ENCODE measurements at regions not wholly inside any gene's neighbourhood (a gene's known extent, or its start where the extent isn't known, plus 50 kb on each side); places are given as distances from the start of the nearest gene placed in this dataset.

DNA sequence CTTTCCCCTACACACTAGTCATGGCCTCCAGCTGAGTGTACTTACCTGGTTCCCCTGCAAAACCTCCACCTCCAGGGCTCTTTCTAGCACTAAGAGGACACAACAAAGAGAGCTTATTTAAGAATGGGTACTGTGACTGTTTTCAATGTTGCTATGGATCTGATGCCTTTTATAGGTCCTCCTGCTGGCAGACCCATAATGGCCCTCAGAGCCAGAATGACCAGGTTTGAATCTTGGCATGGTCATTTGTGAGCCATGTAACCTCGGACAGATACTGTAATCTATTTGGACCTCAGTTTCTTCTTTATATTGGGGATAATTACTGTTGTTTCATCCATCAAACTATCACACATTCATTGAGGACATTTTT, 137.6 kb upstream of the USP24 start:
- CTCF ChIA-PET: interaction anchor here (1.9 to 2.2 kb wide), 2 partner anchors 15 to 23 kb away, joined by 6 to 8 read pairs; no protein-coding TSS in a partner anchor
- TF ChIP-seq, protein P1, sequence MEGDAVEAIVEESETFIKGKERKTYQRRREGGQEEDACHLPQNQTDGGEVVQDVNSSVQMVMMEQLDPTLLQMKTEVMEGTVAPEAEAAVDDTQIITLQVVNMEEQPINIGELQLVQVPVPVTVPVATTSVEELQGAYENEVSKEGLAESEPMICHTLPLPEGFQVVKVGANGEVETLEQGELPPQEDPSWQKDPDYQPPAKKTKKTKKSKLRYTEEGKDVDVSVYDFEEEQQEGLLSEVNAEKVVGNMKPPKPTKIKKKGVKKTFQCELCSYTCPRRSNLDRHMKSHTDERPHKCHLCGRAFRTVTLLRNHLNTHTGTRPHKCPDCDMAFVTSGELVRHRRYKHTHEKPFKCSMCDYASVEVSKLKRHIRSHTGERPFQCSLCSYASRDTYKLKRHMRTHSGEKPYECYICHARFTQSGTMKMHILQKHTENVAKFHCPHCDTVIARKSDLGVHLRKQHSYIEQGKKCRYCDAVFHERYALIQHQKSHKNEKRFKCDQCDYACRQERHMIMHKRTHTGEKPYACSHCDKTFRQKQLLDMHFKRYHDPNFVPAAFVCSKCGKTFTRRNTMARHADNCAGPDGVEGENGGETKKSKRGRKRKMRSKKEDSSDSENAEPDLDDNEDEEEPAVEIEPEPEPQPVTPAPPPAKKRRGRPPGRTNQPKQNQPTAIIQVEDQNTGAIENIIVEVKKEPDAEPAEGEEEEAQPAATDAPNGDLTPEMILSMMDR (IDR thresholded peaks at IDR 0.05; ENCODE audit: low read depth, low read length): no peak

DNA sequence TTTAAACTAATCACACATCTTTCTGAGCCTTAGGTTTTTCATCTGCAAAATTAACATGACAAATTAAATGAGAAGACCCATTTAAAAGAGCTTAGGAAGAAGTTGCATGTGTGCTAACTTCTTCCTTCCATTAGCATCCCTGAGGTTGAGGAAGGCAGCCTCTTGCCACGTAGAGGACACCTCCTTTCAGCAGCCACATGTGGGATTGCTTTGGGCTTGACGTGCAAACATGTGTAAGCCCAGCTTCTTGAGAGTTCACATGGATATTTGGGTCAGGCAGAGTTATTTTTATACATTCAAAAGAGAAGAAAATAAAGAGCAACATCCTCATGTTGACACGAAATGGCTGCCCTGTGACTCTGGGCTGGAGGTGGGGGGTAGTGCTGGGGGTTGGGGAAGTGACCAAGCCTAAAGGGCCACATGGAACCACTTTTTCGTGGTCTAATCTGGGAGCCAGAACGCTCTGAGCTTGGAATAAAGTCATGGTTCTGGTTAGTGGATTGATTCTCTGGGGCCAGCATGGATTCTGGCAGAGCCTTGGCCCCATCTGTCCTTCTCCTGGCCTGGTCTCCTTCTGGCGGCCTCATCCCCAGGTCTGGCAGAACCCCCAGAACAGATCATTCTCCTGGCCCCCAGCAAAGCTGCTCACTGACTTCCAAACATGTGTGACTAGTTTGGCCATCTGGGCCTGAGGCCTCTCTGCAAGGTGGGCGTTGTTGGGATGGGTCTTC, 137.1 kb upstream of the USP24 start:
- Histone ChIP-seq H3K9me3 (ENCODE audit: control insufficient read depth, insufficient read depth, low read length) (no peaks in the 10 kb centered on the region), H3K27me3 (ENCODE audit: control insufficient read depth, insufficient read depth, low read length) (no peaks in the 10 kb centered on the region), H3K4me3 (ENCODE audit: low read depth, low read length) (no peak overlapping the region), H3K27ac (ENCODE audit: low read depth, low read length) (no peak overlapping the region)
- DNase-seq (ENCODE audit: low read depth, low spot score): no peak
- ChIA-PET POLR2A (no interaction called here), CTCF (interaction anchor here (1.9 to 2.2 kb wide), 2 partner anchors 14 to 23 kb away, joined by 6 to 8 read pairs; no protein-coding TSS in a partner anchor)
- TF ChIP-seq, protein P1 (IDR thresholded peaks at IDR 0.05; ENCODE audit: low read depth, low read length): no peak

More for the DNA sequence above, 137.6 kb upstream of the USP24 start:
- Histone ChIP-seq H3K4me3 (ENCODE audit: low read depth, low read length) (no peak overlapping the region), H3K9me3 (ENCODE audit: control insufficient read depth, insufficient read depth, low read length) (no peaks in the 10 kb centered on the region), H3K27me3 (ENCODE audit: control insufficient read depth, insufficient read depth, low read length) (no peaks in the 10 kb centered on the region), H3K27ac (ENCODE audit: low read depth, low read length) (no peak overlapping the region)
- POLR2A ChIA-PET: no interaction called here
- DNase-seq (ENCODE audit: low read depth, low spot score): no peak

DNA sequence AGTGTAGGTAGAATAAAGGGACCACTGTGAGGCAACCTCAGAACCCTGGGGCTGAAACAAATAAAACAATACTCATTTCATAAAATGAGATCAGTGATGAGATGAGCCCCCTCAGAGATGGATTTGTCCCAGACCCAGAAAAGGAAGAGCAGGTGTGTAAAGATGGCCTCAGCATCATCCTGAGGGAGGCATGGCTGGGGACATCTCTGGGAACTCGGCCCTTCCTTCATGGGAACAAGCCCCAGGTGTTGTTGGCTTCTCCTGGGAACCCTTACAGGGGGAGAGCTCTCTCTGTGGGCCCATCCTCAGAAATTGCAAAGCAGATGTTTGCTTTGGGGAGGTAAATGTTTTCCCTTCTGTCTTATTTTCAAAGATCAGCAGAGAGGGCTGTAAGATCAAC, 133.2 kb upstream of the USP24 start:
- no peak overlapping the region for H3K27ac ChIP-seq (ENCODE audit: low read depth, low read length)
- no peaks in the 10 kb centered on the region for H3K27me3 ChIP-seq (ENCODE audit: control insufficient read depth, insufficient read depth, low read length)
- CTCF ChIA-PET: interaction anchor here (1.3 kb wide), 1 partner anchor 10 kb away, joined by 4 read pairs; no protein-coding TSS in a partner anchor
- TF ChIP-seq, protein P1 (IDR thresholded peaks at IDR 0.05; ENCODE audit: low read depth, low read length): no peak
- no peak overlapping the region for H3K4me3 ChIP-seq (ENCODE audit: low read depth, low read length)
- no peaks in the 10 kb centered on the region for H3K9me3 ChIP-seq (ENCODE audit: control insufficient read depth, insufficient read depth, low read length)
- POLR2A ChIA-PET: no interaction called here
- no peak for DNase-seq (ENCODE audit: low read depth, low spot score)

DNA sequence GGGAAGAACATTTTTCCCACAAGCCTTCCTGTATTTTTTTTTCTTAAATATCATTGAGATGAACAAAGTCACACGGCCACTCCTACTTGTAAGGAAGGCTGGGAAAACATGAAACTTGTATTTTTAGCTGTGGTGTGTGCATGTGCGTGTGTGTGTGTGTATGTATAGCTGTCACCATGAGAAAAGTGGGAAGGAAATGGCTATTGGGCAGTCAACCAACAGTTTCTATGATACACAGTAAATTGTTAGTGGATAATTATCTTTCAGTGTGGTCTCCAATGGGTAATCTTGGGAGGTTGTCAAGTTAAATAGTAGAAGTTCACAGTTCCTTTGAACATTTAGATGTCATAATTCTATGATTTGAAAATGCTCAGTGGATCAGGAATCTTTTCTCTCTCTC, 132.7 kb upstream of the USP24 start:
- no peak overlapping the region for H3K27ac ChIP-seq (ENCODE audit: low read depth, low read length)
- H3K4me3 ChIP-seq (ENCODE audit: low read depth, low read length): no peak overlapping the region
- ChIA-PET POLR2A (no interaction called here), CTCF (interaction anchor here (1.3 kb wide), 1 partner anchor 10 kb away, joined by 4 read pairs; no protein-coding TSS in a partner anchor)
- no peak for DNase-seq (ENCODE audit: low read depth, low spot score)
- no peaks in the 10 kb centered on the region for H3K9me3 ChIP-seq (ENCODE audit: control insufficient read depth, insufficient read depth, low read length)
- TF ChIP-seq, protein P1 (IDR thresholded peaks at IDR 0.05; ENCODE audit: low read depth, low read length): no peak
- no peaks in the 10 kb centered on the region for H3K27me3 ChIP-seq (ENCODE audit: control insufficient read depth, insufficient read depth, low read length)

DNA sequence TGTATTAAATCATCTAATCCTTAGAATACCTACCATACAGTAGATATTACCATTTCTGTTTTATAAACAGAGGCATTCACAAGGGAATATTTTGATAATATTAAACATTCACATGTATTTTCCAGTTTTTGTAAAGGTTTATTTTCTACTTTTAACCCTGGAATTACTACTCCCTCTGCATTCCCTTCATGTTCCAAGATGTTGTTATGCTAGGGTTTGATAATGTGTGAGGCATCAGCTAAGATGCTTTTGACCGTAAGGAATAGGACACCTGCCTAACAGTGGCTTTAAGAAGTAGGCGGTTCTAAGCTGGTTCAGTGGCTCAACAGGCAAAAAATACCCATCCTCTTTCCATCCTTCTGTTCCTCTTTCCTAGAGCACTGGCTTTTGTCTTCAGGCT, 131.9 kb upstream of the USP24 start:
- no peak for DNase-seq (ENCODE audit: low read depth, low spot score)
- H3K27ac ChIP-seq (ENCODE audit: low read depth, low read length): no peak overlapping the region
- TF ChIP-seq, protein P1 (IDR thresholded peaks at IDR 0.05; ENCODE audit: low read depth, low read length): no peak

More for the DNA sequence above, 131.9 kb upstream of the USP24 start:
- ChIA-PET POLR2A (no interaction called here), CTCF (interaction anchor here (1.6 to 1.9 kb wide), 2 partner anchors 9 to 29 kb away, joined by 6 to 17 read pairs; no protein-coding TSS in a partner anchor)
- no peaks in the 10 kb centered on the region for H3K27me3 ChIP-seq (ENCODE audit: control insufficient read depth, insufficient read depth, low read length)
- H3K9me3 ChIP-seq (ENCODE audit: control insufficient read depth, insufficient read depth, low read length): no peaks in the 10 kb centered on the region
- H3K4me3 ChIP-seq (ENCODE audit: low read depth, low read length): no peak overlapping the region
